Activated CD8-positive, alpha-beta memory T cell treated with anti-CD3 and anti-CD28 coated beads for 36 hours (primary cell): ENCODE measurements at regions not wholly inside any gene's neighbourhood (a gene's known extent, or its start where the extent isn't known, plus 50 kb on each side); places are given as distances from the start of the nearest gene placed in this dataset.

Experiments
- CTCF ChIA-PET: fragments of 350-600 bp; sonication (Branson Sonifier 250); formaldehyde crosslinking; loops from one replicate; lab custom pipeline; 2021; ENCODE audit warnings: antibody characterized with exemption; lab: Charles Lee
- POLR2A ChIA-PET: fragments of 350-600 bp; sonication (Branson Sonifier 250); formaldehyde crosslinking; loops from one replicate; lab custom pipeline; 2021; ENCODE audit warnings: antibody characterized with exemption; lab: Charles Lee

DNA sequence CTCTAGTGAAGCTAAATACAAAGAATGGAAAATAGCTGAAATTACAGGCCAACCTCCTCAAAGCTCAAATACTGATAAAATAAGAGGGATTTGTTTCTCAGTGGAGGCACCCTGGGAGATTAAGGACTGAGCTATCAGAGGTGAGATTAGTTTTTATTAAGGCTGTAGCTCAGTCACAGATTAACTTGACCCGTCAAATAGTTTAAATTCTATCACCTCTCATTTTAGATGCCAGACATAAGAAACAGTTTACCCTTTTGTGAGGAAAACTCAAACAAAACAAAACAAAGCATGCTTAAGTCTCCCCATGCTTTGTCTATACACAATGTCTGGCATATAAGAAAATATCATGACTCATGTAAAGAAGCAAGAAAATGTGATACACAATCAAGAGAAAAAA is 208.3 kb upstream of the PMFBP1 start:
- ChIA-PET CTCF (no interaction called here), POLR2A (no interaction called here)

DNA sequence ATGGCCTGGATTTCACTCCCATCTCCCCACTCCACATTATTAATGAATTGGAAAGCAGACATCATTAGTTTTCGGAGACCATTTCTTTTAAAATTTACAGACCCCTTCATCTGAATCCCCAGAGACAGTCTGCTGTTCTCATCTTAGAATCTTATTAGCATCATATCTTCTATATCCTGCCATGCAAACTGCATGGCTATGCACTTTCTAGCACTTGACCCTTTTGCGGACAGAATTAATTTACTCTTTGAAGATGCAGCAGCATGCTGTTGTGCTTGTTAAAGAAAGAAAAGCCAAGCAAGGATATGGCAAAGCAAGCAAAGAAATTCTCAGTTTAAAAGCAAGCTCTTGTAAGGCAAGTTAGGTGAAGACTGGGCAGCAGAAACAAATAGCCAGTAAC is 201.2 kb upstream of the PMFBP1 start:
- ChIA-PET CTCF (no interaction called here), POLR2A (no interaction called here)

DNA sequence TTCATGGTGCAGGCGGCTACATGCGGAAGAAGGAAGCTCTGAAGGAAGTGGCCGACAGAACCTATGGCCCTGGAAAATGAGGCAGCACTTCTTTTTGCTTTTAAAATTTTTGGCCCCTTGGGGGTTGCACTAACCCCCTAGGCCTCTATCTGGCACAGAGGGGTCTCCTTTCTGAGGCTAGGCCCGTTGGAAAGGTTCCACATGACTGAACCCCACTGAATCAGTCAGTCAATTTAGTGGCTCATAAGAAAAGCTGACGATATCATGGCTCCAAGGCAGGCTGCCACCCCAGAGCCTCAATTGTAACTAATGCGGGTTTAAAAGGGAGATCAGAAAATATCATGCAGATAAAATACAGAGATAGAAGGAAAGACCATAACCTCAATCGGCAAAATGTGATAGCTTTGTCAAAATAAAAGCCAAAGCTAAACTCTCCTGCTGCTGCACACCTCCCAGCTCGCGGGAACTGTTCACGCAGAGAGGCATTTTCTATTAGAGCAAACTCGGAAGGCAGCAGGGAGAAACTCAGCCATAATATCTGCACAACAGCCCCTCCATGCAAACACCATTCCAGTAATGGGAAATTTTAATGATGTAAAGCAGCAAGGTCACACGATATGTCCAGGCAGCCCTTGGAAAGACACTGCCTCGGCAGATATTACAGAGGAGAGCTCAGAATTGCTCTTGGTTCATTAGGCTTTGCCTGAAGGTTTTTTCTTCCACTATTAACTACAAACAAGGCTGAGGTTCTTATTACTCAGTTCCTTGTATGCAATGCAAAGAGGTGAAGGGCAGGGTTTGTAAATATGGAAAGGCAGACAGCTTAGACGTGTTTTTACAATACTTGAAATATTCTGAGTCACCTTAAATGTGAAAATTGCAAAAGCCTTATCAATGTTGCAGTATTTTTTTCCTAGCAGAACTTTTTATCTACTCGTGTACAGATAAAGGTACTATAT is 200.4 kb upstream of the PMFBP1 start:
- ChIA-PET CTCF (no interaction called here), POLR2A (no interaction called here)

DNA sequence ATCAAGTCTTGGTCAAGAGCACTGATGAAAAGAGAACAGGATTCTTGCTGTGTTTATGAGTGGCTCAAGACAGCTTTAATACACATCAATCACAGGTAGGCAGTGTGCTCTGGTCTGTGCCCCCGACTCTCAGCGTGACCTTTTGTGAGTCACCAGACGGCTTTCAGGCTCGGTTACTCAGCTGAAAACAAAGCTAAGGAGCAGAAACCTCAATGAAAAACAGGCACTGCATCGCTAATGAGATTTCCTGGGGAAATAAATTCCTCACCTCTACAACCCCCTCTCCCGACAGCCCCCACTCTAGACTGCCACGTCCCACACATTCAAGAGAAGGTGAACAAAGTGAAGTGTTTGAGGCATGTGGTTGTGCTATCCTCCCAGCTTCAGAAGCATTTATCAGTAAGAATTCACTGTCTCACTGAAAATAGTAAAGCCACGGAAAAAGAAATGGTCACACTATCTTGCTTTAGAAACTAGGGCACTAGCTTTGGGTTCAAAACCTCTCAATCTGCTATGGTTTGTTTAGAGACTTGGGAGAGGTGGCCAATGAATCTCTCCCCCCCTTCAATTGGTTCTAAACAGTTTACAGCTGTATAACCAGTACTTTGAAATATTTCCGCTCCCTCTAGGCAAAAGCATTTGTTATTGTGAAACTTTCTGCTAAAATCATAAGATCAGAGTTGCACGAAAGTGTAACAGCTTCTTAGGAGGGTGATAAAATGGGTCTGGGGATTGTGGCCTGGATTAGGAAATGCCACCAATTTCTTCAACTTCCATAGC is 199.5 kb upstream of the PMFBP1 start:
- POLR2A ChIA-PET: no interaction called here
- CTCF ChIA-PET: no interaction called here

DNA sequence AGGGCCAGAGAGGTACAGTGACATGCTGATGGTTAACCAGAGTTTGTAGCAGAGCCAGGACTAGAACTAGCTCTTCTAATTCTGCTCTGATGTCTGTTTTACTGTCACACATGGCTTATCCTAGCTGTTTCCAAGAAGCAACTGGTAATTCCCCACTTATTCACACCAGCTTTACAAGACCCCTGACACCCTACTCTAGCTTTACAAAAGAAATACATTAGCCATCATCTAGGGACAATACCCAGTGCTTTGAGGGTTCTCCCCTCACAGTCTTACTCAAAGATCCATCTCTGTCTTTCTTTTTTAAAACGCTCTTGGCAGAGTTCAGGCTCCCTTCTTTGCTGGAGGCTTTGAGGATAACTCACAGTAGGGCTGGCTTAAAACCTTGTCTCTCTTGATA is 197.3 kb upstream of the PMFBP1 start:
- ChIA-PET POLR2A (no interaction called here), CTCF (no interaction called here)

DNA sequence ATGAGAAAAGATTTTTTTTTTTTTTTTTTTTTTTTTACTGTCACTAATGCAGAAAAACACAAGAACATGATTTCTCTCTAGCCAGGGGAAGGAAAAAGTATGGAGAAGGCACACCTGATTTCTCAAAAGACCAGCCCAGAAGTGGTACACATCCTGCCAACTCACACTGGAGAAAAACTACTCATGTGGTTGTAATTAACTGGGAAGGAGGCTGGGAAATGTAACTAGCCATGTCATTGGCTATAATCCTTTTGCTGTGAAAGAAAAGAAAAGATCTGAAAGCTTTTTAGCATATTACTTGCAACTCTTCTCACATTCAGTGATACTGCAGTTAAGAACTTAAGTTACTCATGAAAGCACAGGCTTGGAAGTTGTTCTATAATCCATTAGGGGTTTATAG is 195.9 kb upstream of the PMFBP1 start:
- ChIA-PET POLR2A (no interaction called here), CTCF (no interaction called here)

DNA sequence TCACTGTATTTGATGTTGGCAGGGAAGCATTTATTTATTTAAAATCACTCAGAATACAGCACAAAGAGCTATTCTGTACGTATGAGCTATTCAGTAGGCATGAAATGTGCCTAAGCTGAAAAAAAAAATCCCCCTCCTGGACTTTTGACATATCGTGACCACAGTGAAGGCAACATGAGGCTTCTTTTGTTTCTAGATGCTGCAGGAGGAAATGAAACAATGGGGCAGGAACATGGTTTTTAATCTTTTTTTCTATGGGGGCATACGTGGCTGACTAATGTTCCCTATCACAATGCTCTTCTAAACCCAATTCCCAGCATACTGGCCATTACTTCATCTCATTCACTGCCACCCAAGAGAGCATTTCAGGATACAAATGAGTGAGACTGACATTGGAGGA is 191.0 kb upstream of the PMFBP1 start:
- POLR2A ChIA-PET: no interaction called here

DNA sequence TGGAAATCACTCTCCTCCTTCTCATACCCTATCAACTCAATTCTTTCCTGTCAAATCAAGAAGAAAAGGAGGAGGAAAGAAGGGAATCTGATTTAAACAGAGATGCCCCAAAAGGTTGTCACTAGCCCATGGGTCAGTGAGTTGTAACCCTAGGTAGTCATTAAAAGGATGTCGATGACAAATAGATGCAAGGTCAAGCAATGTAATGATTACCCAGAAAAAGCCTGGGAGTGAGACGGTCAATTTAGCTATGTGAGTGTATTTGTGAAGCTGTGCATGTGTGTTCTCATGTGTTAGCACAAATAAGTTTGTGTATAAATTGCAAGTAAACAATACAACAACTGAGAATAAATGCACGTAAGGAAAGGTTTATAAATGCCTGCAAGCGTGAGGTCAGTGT is 190.5 kb upstream of the PMFBP1 start:
- CTCF ChIA-PET: no interaction called here
- POLR2A ChIA-PET: no interaction called here

More for the DNA sequence above, 191.0 kb upstream of the PMFBP1 start:
- CTCF ChIA-PET: no interaction called here

DNA sequence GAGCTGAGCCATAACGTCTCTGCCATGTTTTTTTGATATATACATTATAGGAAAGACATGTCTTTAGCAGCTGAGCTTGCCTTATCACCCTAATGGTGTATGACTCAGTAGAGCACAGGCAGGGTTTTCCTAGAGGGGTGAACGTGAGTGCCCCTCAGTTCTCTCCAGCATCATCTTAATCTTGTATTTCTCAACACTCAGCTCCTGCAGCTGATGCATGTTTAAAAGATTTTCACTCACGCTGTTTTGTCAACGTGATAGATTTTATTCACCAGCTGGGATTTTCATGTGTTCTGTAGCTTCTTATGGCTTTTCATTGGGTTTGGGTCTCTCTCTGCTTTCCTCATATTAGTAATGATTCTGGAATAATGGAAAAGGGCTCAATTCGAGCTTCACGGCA is 186.0 kb upstream of the PMFBP1 start:
- ChIA-PET CTCF (no interaction called here), POLR2A (no interaction called here)

DNA sequence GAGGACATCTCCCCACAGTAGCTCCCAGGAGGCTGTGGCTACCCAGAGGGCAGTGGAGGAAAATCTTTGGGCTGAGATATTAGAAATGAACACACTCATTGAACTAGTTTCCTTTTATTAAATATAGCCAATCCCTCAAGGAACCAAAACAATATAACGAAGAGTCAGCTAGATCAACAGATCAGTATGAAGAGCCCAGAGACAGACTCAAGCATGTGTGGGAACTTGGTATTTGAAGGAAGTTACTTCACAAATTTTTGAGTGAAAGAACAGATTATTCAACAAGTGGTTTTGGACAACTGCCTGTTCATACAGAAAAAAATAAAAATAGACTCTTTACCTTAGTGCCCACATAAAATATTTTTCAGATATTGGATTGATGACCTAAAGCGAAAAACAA is 183.6 kb upstream of the PMFBP1 start:
- POLR2A ChIA-PET: no interaction called here
- CTCF ChIA-PET: no interaction called here

DNA sequence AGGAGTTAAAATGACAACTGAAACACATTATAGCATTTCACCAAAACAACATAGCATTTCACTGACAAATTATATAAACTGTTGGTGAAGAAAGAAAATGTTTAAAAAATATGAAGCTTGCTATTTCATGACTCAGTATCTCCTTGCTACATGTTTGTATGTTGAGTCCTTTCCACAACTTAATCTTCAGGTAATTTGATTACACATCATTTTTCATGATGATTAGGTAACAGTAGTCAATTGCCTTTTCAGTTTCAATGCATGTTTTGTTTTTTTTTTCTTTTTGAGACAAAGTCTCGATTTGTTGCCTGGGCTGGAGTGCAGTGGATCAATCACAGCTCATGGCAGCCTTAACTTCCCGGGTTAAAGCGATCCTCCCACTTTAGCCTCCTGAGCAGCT is 177.8 kb upstream of the PMFBP1 start:
- ChIA-PET POLR2A (no interaction called here), CTCF (no interaction called here)

DNA sequence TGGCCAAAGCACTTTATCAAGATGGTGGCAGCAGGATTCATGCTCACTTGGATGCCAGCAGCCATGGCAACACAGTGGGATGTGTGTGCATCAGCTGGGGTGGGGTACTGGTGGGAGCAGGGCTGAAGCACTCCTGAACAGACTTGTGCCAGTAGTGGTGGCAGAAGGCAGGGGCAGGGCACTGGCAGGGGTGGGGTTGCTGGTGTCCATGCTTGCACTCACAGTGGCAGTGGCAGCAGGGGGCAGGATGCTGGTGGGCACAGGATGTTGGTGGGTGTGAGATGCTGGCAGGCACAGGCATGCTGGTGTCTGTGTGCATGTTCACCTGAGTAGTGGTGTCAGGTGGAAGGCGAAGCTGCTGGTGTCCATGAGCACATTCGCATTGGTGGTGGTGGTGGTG is 161.0 kb upstream of the PMFBP1 start:
- POLR2A ChIA-PET: no interaction called here
- CTCF ChIA-PET: no interaction called here

DNA sequence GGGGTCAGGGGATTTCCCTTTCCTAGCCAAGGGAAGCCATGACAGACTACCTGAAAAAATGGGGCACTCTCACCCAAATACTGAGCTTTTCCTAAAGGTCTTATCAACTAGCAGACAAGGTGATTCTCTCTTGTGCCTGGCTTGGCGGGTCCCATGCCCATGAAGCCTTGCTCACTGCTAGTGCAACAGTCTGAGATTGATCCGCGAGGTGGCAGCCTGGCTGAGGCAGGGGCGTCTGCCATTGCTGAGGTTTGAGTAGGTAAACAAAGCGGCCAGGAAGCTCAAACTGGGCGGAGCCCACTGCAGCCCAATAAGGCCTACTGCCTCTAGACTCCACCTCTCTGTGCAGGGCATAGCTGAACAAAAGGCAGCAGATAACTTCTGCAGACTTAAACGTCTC is 152.6 kb upstream of the PMFBP1 start:
- ChIA-PET POLR2A (no interaction called here), CTCF (no interaction called here)

DNA sequence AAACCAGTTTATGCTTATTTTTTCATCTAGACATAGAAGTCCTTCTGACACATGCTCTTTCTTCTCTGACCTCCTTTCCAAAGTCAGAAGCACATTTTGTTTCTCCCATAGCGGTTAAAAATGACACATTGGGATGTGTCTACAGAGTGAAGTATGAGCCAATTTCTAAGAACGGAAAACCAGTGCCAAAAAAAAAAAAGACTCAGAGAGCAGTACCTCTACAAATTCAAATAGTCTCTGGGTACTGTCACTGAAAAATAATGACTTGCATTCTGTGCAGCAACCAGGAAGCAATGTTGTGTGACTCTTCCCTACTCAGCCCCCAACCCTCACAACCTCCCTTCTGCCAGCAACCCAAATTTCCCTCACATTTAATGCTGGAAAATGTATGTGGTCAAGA is 145.5 kb upstream of the PMFBP1 start:
- ChIA-PET POLR2A (no interaction called here), CTCF (no interaction called here)

DNA sequence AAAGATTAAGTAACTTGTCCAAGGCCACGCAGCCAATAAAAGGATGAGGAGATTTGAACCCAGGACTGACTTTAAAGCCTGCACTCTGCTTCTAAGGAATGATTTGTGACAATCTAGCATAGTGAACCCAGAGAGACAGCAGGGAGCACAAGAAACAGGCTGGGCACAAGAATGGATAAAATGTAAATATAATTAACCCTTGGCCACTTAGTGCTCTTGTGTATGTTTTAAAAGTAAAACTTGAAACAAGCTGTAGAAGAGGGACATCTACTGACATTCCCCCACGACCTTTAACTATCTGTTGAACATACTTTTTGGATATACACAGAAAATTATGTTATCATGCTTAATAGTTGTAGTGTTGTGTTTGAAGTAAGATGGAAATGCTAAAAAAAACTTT is 141.9 kb upstream of the PMFBP1 start:
- ChIA-PET POLR2A (no interaction called here), CTCF (no interaction called here)

DNA sequence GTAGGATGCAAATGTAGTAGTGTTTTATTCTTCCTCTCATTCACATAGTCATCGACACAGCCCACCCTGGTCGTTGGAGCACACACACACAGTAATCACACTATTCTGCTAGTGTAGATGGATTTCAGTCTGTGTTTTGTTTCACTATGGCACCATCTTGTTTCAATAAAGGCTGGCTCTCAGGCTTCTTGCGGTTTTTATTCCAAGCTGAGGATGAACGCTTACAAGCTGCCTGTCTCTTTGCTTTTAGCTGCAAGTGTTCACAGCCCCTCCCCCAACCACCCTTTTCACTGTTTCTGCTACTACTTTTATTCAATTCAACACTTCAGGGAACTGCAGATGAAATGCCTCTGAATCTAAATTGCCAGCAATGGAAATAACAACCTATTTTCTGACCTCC is 140.9 kb upstream of the PMFBP1 start:
- CTCF ChIA-PET: no interaction called here
- POLR2A ChIA-PET: no interaction called here

DNA sequence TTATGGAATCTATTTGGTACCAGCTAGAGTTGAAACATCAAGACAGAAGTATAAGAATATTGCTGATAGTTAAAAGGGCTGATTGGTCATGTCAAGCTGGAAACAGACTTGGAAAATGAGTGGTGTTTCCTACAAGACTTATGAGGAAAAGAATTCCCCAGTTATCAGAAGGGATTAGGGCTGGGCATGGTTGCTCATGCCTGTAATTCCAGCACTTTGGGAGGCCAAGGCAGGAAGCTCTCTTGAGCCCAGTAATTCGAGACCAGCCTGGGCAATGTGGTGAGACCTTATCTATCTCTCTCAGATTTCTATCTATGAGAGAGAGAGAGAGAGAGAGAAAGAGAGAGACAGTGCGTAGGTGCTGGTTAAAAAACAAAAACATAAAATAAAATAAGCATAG is 139.5 kb upstream of the PMFBP1 start:
- POLR2A ChIA-PET: no interaction called here

DNA sequence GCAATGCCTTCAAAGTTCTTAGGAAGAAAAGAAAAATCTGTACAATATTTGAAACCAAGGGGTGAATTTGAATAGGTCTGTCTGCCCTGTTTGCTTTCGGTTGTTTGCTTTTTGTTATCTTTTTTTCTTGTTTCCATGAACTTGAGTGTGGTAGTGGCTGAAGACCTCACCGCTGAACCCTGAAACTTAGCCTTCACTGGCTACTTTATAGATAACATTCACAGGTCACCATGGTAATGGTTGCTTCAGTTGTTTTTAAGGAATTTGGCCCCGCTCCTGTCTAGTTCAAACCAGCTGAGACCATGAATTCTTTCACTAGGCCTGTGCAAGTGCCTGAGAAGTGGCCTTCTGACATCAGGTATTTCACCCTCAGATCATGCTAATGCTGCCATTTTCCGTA is 137.0 kb upstream of the PMFBP1 start:
- ChIA-PET POLR2A (no interaction called here), CTCF (no interaction called here)

More for the DNA sequence above, 139.5 kb upstream of the PMFBP1 start:
- CTCF ChIA-PET: no interaction called here

DNA sequence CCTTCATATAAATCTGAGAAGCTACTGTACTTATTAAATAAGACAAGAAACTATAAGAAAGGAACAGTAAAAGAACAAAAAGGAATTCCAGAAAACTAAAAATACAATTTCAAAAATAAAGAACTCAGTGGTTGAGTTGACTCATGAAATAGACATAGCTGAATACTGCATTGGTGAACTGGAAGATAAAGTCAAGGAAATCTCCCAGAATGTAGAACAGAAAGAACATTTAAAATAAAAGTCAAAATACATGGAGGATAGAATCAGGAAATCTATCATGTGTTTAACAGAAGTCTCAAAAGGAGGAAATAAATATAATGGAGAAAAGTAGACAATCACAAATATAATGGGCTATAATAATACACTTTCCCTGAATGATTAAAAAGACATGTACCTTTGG is 136.4 kb upstream of the PMFBP1 start:
- ChIA-PET CTCF (no interaction called here), POLR2A (no interaction called here)

DNA sequence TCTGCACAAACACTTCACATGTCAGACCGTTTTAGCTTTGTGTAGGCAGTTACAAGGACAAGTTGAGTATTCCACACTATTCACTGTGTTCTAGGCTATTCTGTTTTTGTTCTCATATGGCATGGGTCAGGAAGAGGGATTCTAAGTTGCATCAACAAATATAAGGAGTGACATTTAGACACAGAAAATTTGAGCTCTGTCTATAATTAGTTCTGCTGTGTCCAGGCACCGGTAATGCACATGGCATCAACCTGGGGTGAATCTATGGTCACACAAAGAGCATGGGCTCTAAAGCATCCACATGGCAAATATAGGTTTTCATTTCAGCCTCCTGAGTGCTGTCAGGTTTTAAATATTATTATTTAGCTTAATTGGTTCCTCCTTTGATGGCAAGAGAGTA is 130.4 kb upstream of the PMFBP1 start:
- CTCF ChIA-PET: no interaction called here
- POLR2A ChIA-PET: no interaction called here
